ENCODE measurements at regions not wholly inside any gene's neighbourhood (a gene's known extent, or its start where the extent isn't known, plus 50 kb on each side); places are given as distances from the start of the nearest gene placed in this dataset.

- H3K9ac ChIP-seq (ENCODE audit: insufficient read depth, low read depth, low read length) = no peak overlapping the region
- H2AFZ ChIP-seq (ENCODE audit: low read length) = no peak overlapping the region
- BruUV-seq (replicated peaks) = no TSS peak
- H3K4me3 ChIP-seq (replicated peaks in 1 of 3; ENCODE audit: insufficient read depth in 1 of 3, low read depth in 2 of 3, low read length in 3 of 3) = no peak overlapping the region
- ChIA-PET CTCF (ENCODE audit: low intra/inter-chr PET ratio, low total read pairs) (no interaction called here), POLR2A (no interaction called here)
- no peaks in the 10 kb centered on the region for H3K4me1 ChIP-seq (ENCODE audit: insufficient read depth, low read length)
- no peaks in the 10 kb centered on the region for H3K36me3 ChIP-seq (replicated peaks in 1 of 2; ENCODE audit: control insufficient read depth in 1 of 2, insufficient read depth in 2 of 2, low read length in 2 of 2)
- no peaks in the 10 kb centered on the region for H3K79me2 ChIP-seq (ENCODE audit: insufficient read depth, low read length)
- no peaks in the 10 kb centered on the region for H3K9me3 ChIP-seq (ENCODE audit: low read length)
- H3K27me3 ChIP-seq (ENCODE audit: control insufficient read depth in 1 of 2, insufficient read depth in 2 of 2, low read length in 2 of 2) = no peaks in the 10 kb centered on the region
- H4K20me1 ChIP-seq (ENCODE audit: insufficient read depth, low read length) = no peaks in the 10 kb centered on the region
- H3K27ac ChIP-seq (ENCODE audit: extremely low read length, insufficient read depth, low read length) = no peak overlapping the region
- in situ Hi-C loops (cut with HindIII; ENCODE audit: extremely low pct_ligation_motif_present, low pct_unique_long_range_greater_than_20kb) = no loop called here
- no peak overlapping the region for H3K4me2 ChIP-seq (ENCODE audit: low read depth, low read length)
- intact Hi-C loops (cut with micrococcal nuclease; ENCODE audit: unreplicated experiment) = no loop called here
- FAIRE-seq = no peak
- DNase-seq (ENCODE audit: low spot score) = no peak
- ATAC-seq = no peak
- TF ChIP-seq, protein P1, sequence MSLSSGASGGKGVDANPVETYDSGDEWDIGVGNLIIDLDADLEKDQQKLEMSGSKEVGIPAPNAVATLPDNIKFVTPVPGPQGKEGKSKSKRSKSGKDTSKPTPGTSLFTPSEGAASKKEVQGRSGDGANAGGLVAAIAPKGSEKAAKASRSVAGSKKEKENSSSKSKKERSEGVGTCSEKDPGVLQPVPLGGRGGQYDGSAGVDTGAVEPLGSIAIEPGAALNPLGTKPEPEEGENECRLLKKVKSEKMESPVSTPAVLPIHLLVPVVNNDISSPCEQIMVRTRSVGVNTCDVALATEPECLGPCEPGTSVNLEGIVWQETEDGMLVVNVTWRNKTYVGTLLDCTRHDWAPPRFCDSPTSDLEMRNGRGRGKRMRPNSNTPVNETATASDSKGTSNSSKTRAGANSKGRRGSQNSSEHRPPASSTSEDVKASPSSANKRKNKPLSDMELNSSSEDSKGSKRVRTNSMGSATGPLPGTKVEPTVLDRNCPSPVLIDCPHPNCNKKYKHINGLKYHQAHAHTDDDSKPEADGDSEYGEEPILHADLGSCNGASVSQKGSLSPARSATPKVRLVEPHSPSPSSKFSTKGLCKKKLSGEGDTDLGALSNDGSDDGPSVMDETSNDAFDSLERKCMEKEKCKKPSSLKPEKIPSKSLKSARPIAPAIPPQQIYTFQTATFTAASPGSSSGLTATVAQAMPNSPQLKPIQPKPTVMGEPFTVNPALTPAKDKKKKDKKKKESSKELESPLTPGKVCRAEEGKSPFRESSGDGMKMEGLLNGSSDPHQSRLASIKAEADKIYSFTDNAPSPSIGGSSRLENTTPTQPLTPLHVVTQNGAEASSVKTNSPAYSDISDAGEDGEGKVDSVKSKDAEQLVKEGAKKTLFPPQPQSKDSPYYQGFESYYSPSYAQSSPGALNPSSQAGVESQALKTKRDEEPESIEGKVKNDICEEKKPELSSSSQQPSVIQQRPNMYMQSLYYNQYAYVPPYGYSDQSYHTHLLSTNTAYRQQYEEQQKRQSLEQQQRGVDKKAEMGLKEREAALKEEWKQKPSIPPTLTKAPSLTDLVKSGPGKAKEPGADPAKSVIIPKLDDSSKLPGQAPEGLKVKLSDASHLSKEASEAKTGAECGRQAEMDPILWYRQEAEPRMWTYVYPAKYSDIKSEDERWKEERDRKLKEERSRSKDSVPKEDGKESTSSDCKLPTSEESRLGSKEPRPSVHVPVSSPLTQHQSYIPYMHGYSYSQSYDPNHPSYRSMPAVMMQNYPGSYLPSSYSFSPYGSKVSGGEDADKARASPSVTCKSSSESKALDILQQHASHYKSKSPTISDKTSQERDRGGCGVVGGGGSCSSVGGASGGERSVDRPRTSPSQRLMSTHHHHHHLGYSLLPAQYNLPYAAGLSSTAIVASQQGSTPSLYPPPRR (CRISPR knock-in tag; IDR thresholded peaks at IDR 0.05; ENCODE audit: borderline replicate concordance) = no peak
- no peak for TF ChIP-seq NR3C1 (CRISPR knock-in tag; IDR thresholded peaks at IDR 0.05)
- no peak for TF ChIP-seq ZNF557 (CRISPR knock-in tag; IDR thresholded peaks at IDR 0.05)
- TF ChIP-seq ZFP36L2 (CRISPR knock-in tag; IDR thresholded peaks at IDR 0.05) = no peak
- no peak for TF ChIP-seq SMYD3 (CRISPR knock-in tag; IDR thresholded peaks at IDR 0.05)
- no peak for TF ChIP-seq ZMAT5 (CRISPR knock-in tag; IDR thresholded peaks at IDR 0.05; ENCODE audit: borderline replicate concordance, low read depth)
- TF ChIP-seq PITX1 (CRISPR knock-in tag; IDR thresholded peaks at IDR 0.05) = no peak
- no peak for TF ChIP-seq NFRKB (IDR thresholded peaks at IDR 0.05)
- TF ChIP-seq, protein P2, sequence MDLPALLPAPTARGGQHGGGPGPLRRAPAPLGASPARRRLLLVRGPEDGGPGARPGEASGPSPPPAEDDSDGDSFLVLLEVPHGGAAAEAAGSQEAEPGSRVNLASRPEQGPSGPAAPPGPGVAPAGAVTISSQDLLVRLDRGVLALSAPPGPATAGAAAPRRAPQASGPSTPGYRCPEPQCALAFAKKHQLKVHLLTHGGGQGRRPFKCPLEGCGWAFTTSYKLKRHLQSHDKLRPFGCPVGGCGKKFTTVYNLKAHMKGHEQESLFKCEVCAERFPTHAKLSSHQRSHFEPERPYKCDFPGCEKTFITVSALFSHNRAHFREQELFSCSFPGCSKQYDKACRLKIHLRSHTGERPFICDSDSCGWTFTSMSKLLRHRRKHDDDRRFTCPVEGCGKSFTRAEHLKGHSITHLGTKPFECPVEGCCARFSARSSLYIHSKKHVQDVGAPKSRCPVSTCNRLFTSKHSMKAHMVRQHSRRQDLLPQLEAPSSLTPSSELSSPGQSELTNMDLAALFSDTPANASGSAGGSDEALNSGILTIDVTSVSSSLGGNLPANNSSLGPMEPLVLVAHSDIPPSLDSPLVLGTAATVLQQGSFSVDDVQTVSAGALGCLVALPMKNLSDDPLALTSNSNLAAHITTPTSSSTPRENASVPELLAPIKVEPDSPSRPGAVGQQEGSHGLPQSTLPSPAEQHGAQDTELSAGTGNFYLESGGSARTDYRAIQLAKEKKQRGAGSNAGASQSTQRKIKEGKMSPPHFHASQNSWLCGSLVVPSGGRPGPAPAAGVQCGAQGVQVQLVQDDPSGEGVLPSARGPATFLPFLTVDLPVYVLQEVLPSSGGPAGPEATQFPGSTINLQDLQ (CRISPR knock-in tag; IDR thresholded peaks at IDR 0.05) = no peak
- TF ChIP-seq SIX1 (CRISPR knock-in tag; IDR thresholded peaks at IDR 0.05; ENCODE audit: borderline replicate concordance) = no peak
- peak; percentile 29 to 74; a peak in 3 of 4 replicates for TF ChIP-seq MAFK (conservative IDR thresholded peaks at IDR 0.05 in 1 of 2, IDR thresholded peaks at IDR 0.05 in 1 of 2; ENCODE audit: low read length in 2 of 2)
- no peak for TF ChIP-seq TEAD3 (CRISPR knock-in tag; optimal IDR thresholded peaks at IDR 0.05; ENCODE audit: borderline replicate concordance)
- TF ChIP-seq ZBTB14 (CRISPR knock-in tag; IDR thresholded peaks at IDR 0.05) = no peak
- peak; percentile 51; the same call in 1 of the 2 replicates for TF ChIP-seq MAFF (IDR thresholded peaks at IDR 0.05; ENCODE audit: low read depth, low read length)
- TF ChIP-seq PTBP1 (IDR thresholded peaks at IDR 0.05; ENCODE audit: low read depth, low read length, poor library complexity, severe bottlenecking) = no peak
- TF ChIP-seq, protein P3, sequence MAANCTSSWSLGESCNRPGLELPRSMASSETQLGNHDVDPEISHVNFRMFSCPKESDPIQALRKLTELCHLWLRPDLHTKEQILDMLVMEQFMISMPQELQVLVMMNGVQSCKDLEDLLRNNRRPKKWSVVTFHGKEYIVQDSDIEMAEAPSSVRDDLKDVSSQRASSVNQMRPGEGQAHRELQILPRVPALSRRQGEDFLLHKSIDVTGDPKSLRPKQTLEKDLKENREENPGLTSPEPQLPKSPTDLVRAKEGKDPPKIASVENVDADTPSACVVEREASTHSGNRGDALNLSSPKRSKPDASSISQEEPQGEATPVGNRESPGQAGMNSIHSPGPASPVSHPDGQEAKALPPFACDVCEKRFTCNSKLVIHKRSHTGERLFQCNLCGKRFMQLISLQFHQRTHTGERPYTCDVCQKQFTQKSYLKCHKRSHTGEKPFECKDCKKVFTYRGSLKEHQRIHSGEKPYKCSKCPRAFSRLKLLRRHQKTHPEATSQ (CRISPR knock-in tag; IDR thresholded peaks at IDR 0.05; ENCODE audit: borderline replicate concordance) = no peak
Observed at GRCh38 chr21:18174370-18174769, 70.3 kb upstream of the CHODL start.

All from HepG2 (cell line).